ENCODE measurements at regions not wholly inside any gene's neighbourhood (a gene's known extent, or its start where the extent isn't known, plus 50 kb on each side); places are given as distances from the start of the nearest gene placed in this dataset.

- TF ChIP-seq CTCF (conservative IDR thresholded peaks at IDR 0.05; ENCODE audit: low read depth, low read length) (no peak), RFX5 (IDR thresholded peaks at IDR 0.05; ENCODE audit: low read depth, low read length) (no peak), MXI1 (IDR thresholded peaks at IDR 0.05; ENCODE audit: borderline replicate concordance, low read depth, low read length) (no peak), POLR2A (IDR thresholded peaks at IDR 0.05; ENCODE audit: low read depth, low read length) (no peak), CEBPB (IDR thresholded peaks at IDR 0.05; ENCODE audit: low read depth, low read length) (no peak), ELK1 (IDR thresholded peaks at IDR 0.05; ENCODE audit: borderline replicate concordance, low read depth, low read length) (no peak), RCOR1 (IDR thresholded peaks at IDR 0.05; ENCODE audit: insufficient replicate concordance, low read length) (no peak), MAFK (IDR thresholded peaks at IDR 0.05; ENCODE audit: low read depth, low read length) (no peak)
Observed at GRCh38 chr3:13158408-13158807, 85.2 kb upstream of the IQSEC1 start.
